DND-41 (cell line): ENCODE measurements at regions not wholly inside any gene's neighbourhood (a gene's known extent, or its start where the extent isn't known, plus 50 kb on each side); places are given as distances from the start of the nearest gene placed in this dataset.

ENCODE experiments used
- CTCF ChIP-seq: IDR thresholded peaks from 2 replicates; pipeline ENCODE4 v1.5.1; 2012; ENCODE audit warnings: borderline replicate concordance, low read length, moderate library complexity, mild to moderate bottlenecking; ENCODE audit not compliant: poor library complexity, severe bottlenecking; ENCODE audit errors: extremely low read depth
- EZH2 ChIP-seq: IDR thresholded peaks from 3 replicates; pipeline ENCODE4 v1.6.1; 2012; ENCODE audit warnings: borderline replicate concordance, low read depth, mild to moderate bottlenecking, moderate library complexity, low read length, inconsistent platforms; ENCODE audit not compliant: severe bottlenecking

DNA sequence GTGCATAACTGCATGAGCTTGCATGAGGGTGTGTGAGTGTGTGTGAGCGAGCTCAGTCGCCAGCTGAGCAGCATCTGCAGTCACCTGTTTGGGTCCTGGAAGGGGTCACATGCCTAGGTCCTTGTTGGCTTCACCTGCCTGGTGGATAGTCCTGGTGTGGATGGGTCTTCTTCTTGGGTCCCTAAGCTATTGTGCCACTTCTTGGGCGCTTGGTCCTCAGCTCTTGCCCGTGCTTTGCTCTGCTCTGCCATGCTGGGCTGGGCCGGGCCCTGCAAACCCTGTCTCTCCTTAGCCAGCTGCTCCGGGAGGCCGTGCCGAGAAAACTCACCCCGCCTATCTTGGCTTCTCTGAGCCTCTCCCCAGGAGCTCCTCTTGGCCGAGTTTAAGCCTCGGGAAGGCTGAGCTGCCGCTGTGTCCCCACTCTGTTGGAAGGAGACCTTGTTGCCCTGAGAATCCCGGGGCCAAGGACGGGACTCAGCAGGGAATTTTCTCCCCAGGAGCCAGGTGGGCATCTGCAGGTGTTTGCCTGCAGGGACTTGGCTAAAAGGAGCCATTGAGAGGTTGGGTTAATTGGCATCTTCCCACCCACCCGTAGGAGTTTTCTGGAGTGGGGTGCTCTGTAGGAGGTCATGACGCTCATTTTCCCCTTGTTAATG is 300.8 kb downstream of the NDUFA10 start:
- no peak for TF ChIP-seq CTCF
- TF ChIP-seq EZH2: no peak
